ENCODE measurements at regions not wholly inside any gene's neighbourhood (a gene's known extent, or its start where the extent isn't known, plus 50 kb on each side); places are given as distances from the start of the nearest gene placed in this dataset.

- H3K27me3 Mint-ChIP-seq: no peaks in the 10 kb centered on the region
- H3K4me1 Mint-ChIP-seq: no peaks in the 10 kb centered on the region
- H3K27ac Mint-ChIP-seq: no peak overlapping the region
- H3K9me3 Mint-ChIP-seq: no peaks in the 10 kb centered on the region
- no peaks in the 10 kb centered on the region for H3K36me3 Mint-ChIP-seq
- H3K4me3 Mint-ChIP-seq: no peak overlapping the region
Measured at GRCh38 chr11:92131289-92131865, 93.2 kb upstream of the FAT3 start.

- no peaks in the 10 kb centered on the region for H3K36me3 Mint-ChIP-seq
- H3K9me3 Mint-ChIP-seq: no peaks in the 10 kb centered on the region
- H3K27ac Mint-ChIP-seq: no peak overlapping the region
- no peak overlapping the region for H3K4me3 Mint-ChIP-seq
- no peaks in the 10 kb centered on the region for H3K27me3 Mint-ChIP-seq
- no peaks in the 10 kb centered on the region for H3K4me1 Mint-ChIP-seq
Measured at GRCh38 chr11:92130421-92130831, 94.2 kb upstream of the FAT3 start.

- Mint-ChIP-seq H3K9me3 (no peaks in the 10 kb centered on the region), H3K27ac (no peak overlapping the region), H3K36me3 (no peaks in the 10 kb centered on the region), H3K4me3 (no peak overlapping the region), H3K4me1 (no peaks in the 10 kb centered on the region), H3K27me3 (no peaks in the 10 kb centered on the region)
Measured at GRCh38 chr11:92129811-92130210, 94.8 kb upstream of the FAT3 start.

GRCh38 chr11:92128026-92128425 is 96.6 kb upstream of the FAT3 start:
- no peaks in the 10 kb centered on the region for H3K4me1 Mint-ChIP-seq
- H3K27me3 Mint-ChIP-seq: no peaks in the 10 kb centered on the region
- no peak overlapping the region for H3K4me3 Mint-ChIP-seq
- no peaks in the 10 kb centered on the region for H3K36me3 Mint-ChIP-seq
- no peak overlapping the region for H3K27ac Mint-ChIP-seq
- no peaks in the 10 kb centered on the region for H3K9me3 Mint-ChIP-seq

- H3K36me3 Mint-ChIP-seq: no peaks in the 10 kb centered on the region
- no peak overlapping the region for H3K27ac Mint-ChIP-seq
- no peaks in the 10 kb centered on the region for H3K9me3 Mint-ChIP-seq
Measured at GRCh38 chr11:92125321-92125720, 99.3 kb upstream of the FAT3 start.

GRCh38 chr11:92123540-92123939 is 101.1 kb upstream of the FAT3 start:
- Mint-ChIP-seq H3K27ac (no peak overlapping the region), H3K27me3 (no peaks in the 10 kb centered on the region), H3K4me1 (no peaks in the 10 kb centered on the region), H3K9me3 (no peaks in the 10 kb centered on the region), H3K36me3 (no peaks in the 10 kb centered on the region), H3K4me3 (no peak overlapping the region)

More at GRCh38 chr11:92125321-92125720, 99.3 kb upstream of the FAT3 start:
- Mint-ChIP-seq H3K27me3 (no peaks in the 10 kb centered on the region), H3K4me3 (no peak overlapping the region), H3K4me1 (no peaks in the 10 kb centered on the region)

GRCh38 chr11:92122561-92122960 is 102.1 kb upstream of the FAT3 start:
- no peaks in the 10 kb centered on the region for H3K4me1 Mint-ChIP-seq
- H3K9me3 Mint-ChIP-seq: no peaks in the 10 kb centered on the region
- H3K4me3 Mint-ChIP-seq: no peak overlapping the region
- H3K27ac Mint-ChIP-seq: no peak overlapping the region
- no peaks in the 10 kb centered on the region for H3K36me3 Mint-ChIP-seq
- no peaks in the 10 kb centered on the region for H3K27me3 Mint-ChIP-seq

GRCh38 chr11:92111287-92111686 is 113.3 kb upstream of the FAT3 start:
- Mint-ChIP-seq H3K27me3 (no peaks in the 10 kb centered on the region), H3K27ac (no peak overlapping the region), H3K4me3 (no peak overlapping the region), H3K36me3 (no peaks in the 10 kb centered on the region), H3K9me3 (peaks cover 10% of the 10 kb centered on the region), H3K4me1 (no peaks in the 10 kb centered on the region)

- peaks cover 10% of the 10 kb centered on the region for H3K9me3 Mint-ChIP-seq
- H3K27ac Mint-ChIP-seq: no peak overlapping the region
- no peaks in the 10 kb centered on the region for H3K27me3 Mint-ChIP-seq
- H3K36me3 Mint-ChIP-seq: no peaks in the 10 kb centered on the region
- H3K4me1 Mint-ChIP-seq: no peaks in the 10 kb centered on the region
- H3K4me3 Mint-ChIP-seq: no peak overlapping the region
Measured at GRCh38 chr11:92109466-92109865, 115.2 kb upstream of the FAT3 start.

GRCh38 chr11:92107331-92107730 is 117.3 kb upstream of the FAT3 start:
- Mint-ChIP-seq H3K9me3 (peaks cover 10% of the 10 kb centered on the region), H3K36me3 (no peaks in the 10 kb centered on the region)

GRCh38 chr11:92104349-92104748 is 120.3 kb upstream of the FAT3 start:
- Mint-ChIP-seq H3K27ac (no peak overlapping the region), H3K9me3 (peaks cover under 1% of the 10 kb centered on the region), H3K4me3 (no peak overlapping the region), H3K27me3 (no peaks in the 10 kb centered on the region), H3K36me3 (no peaks in the 10 kb centered on the region), H3K4me1 (no peaks in the 10 kb centered on the region)

More at GRCh38 chr11:92107331-92107730, 117.3 kb upstream of the FAT3 start:
- Mint-ChIP-seq H3K27ac (no peak overlapping the region), H3K4me1 (no peaks in the 10 kb centered on the region), H3K4me3 (no peak overlapping the region), H3K27me3 (no peaks in the 10 kb centered on the region)

GRCh38 chr11:92101920-92102319 is 122.7 kb upstream of the FAT3 start:
- Mint-ChIP-seq H3K36me3 (no peaks in the 10 kb centered on the region), H3K27ac (no peak overlapping the region), H3K4me1 (no peaks in the 10 kb centered on the region), H3K27me3 (no peaks in the 10 kb centered on the region), H3K9me3 (peaks cover 4% of the 10 kb centered on the region), H3K4me3 (no peak overlapping the region)

- H3K9me3 Mint-ChIP-seq: peaks cover 4% of the 10 kb centered on the region
- no peaks in the 10 kb centered on the region for H3K27me3 Mint-ChIP-seq
- H3K4me1 Mint-ChIP-seq: no peaks in the 10 kb centered on the region
- H3K36me3 Mint-ChIP-seq: no peaks in the 10 kb centered on the region
- no peak overlapping the region for H3K27ac Mint-ChIP-seq
- H3K4me3 Mint-ChIP-seq: no peak overlapping the region
Measured at GRCh38 chr11:92099183-92099582, 125.4 kb upstream of the FAT3 start.

- Mint-ChIP-seq H3K27me3 (no peaks in the 10 kb centered on the region), H3K36me3 (no peaks in the 10 kb centered on the region), H3K9me3 (peaks cover 4% of the 10 kb centered on the region), H3K4me1 (no peaks in the 10 kb centered on the region), H3K4me3 (no peak overlapping the region), H3K27ac (no peak overlapping the region)
Measured at GRCh38 chr11:92098172-92098571, 126.4 kb upstream of the FAT3 start.

GRCh38 chr11:92087725-92088537 is 136.7 kb upstream of the FAT3 start:
- H3K9me3 Mint-ChIP-seq: peaks cover 6% of the 10 kb centered on the region
- H3K4me3 Mint-ChIP-seq: no peak overlapping the region
- no peaks in the 10 kb centered on the region for H3K36me3 Mint-ChIP-seq
- H3K4me1 Mint-ChIP-seq: no peaks in the 10 kb centered on the region
- H3K27me3 Mint-ChIP-seq: no peaks in the 10 kb centered on the region
- H3K27ac Mint-ChIP-seq: no peak overlapping the region

- H3K4me3 Mint-ChIP-seq: no peak overlapping the region
Measured at GRCh38 chr11:92083123-92083522, 141.5 kb upstream of the FAT3 start.

More at GRCh38 chr11:92083123-92083522, 141.5 kb upstream of the FAT3 start:
- Mint-ChIP-seq H3K4me1 (no peaks in the 10 kb centered on the region), H3K27ac (no peak overlapping the region), H3K27me3 (no peaks in the 10 kb centered on the region), H3K36me3 (no peaks in the 10 kb centered on the region), H3K9me3 (peaks cover 13% of the 10 kb centered on the region)
